ENCODE measurements at regions not wholly inside any gene's neighbourhood (a gene's known extent, or its start where the extent isn't known, plus 50 kb on each side); places are given as distances from the start of the nearest gene placed in this dataset.

DNA sequence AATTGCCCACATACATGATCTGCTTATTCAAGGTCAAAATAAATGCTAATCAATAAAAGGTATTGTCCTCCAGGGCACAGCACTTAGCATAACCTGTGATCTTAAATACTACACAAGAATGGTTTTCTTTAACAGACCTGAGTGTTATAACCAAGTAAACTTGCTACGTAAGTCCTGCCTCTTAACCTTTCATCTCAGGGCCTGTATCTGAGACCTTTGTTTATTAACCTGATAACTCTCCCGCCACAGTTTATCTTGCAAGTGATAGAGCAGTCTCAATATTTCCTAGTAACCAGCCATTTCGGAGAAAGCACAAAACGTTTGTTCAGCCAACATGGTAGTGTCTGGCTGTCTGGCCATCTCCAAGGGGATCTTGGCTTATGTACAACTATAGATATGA, 88.4 kb downstream of the DUSP6 start:
- TF ChIP-seq GATA2 (IDR thresholded peaks at IDR 0.05; ENCODE audit: low read depth, low read length) (no peak), GATA3 (IDR thresholded peaks at IDR 0.05; ENCODE audit: low read depth, low read length) (no peak)
